ENCODE measurements at regions not wholly inside any gene's neighbourhood (a gene's known extent, or its start where the extent isn't known, plus 50 kb on each side); places are given as distances from the start of the nearest gene placed in this dataset.
"Not testable (repeated sequence)": the region's sequence is repeated elsewhere in the genome, so short reads cannot be mapped to it uniquely, and the experiment has no call there.

- H3K4me1 ChIP-seq, result peaks cover 7% of the 10 kb centered on the region
- Mint-ChIP-seq H3K4me3 (no peak overlapping the region), H3K9me3 (peaks cover 5% of the 10 kb centered on the region), H3K27ac (no peak overlapping the region), H3K27me3 (ENCODE audit: insufficient read depth, low read depth) (peaks cover 2% of the 10 kb centered on the region), H3K4me1 (no peaks in the 10 kb centered on the region), H3K36me3 (no peaks in the 10 kb centered on the region)
- no peaks in the 10 kb centered on the region for H3F3A ChIP-seq (ENCODE audit: low read depth)
- no peak overlapping the region for H2AFZ ChIP-seq (replicated peaks)
- no peak overlapping the region for H3K4me3 ChIP-seq
- H3K79me2 ChIP-seq (ENCODE audit: low read depth), result no peaks in the 10 kb centered on the region
- H3K4me2 ChIP-seq, result peak overlapping the region; percentile 18
- H3K27me3 ChIP-seq, result peaks cover 6% of the 10 kb centered on the region
- no peak for DNase-seq (ENCODE audit: low spot score)
- no peaks in the 10 kb centered on the region for H3K36me3 ChIP-seq
- H4K20me1 ChIP-seq (ENCODE audit: low read depth), result no peaks in the 10 kb centered on the region
- no peaks in the 10 kb centered on the region for H3K9me3 ChIP-seq (ENCODE audit: low read depth)
- H3K9ac ChIP-seq, result no peak overlapping the region
- TF ChIP-seq EZH2 (IDR thresholded peaks at IDR 0.05), result no peak
- TF ChIP-seq, protein P1, sequence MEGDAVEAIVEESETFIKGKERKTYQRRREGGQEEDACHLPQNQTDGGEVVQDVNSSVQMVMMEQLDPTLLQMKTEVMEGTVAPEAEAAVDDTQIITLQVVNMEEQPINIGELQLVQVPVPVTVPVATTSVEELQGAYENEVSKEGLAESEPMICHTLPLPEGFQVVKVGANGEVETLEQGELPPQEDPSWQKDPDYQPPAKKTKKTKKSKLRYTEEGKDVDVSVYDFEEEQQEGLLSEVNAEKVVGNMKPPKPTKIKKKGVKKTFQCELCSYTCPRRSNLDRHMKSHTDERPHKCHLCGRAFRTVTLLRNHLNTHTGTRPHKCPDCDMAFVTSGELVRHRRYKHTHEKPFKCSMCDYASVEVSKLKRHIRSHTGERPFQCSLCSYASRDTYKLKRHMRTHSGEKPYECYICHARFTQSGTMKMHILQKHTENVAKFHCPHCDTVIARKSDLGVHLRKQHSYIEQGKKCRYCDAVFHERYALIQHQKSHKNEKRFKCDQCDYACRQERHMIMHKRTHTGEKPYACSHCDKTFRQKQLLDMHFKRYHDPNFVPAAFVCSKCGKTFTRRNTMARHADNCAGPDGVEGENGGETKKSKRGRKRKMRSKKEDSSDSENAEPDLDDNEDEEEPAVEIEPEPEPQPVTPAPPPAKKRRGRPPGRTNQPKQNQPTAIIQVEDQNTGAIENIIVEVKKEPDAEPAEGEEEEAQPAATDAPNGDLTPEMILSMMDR (IDR thresholded peaks at IDR 0.05), result no peak
- TF ChIP-seq EZH2phosphoT487 (IDR thresholded peaks at IDR 0.05), result no peak
- H3K27ac ChIP-seq, result no peak overlapping the region
Measured at GRCh38 chr1:165109013-165109412, 247.5 kb downstream of the LMX1A start.

- not testable (repeated sequence) for H3K36me3 ChIP-seq; H3K4me3 Mint-ChIP-seq; H3K36me3 Mint-ChIP-seq; DNase-seq (ENCODE audit: low spot score); H3K27ac Mint-ChIP-seq; H3K4me3 ChIP-seq; H2AFZ ChIP-seq (replicated peaks); H3K27me3 Mint-ChIP-seq (ENCODE audit: insufficient read depth, low read depth); H4K20me1 ChIP-seq (ENCODE audit: low read depth); H3K27ac ChIP-seq; H3K9ac ChIP-seq; H3K4me1 Mint-ChIP-seq; H3K4me2 ChIP-seq; H3K9me3 ChIP-seq (ENCODE audit: low read depth); H3K79me2 ChIP-seq (ENCODE audit: low read depth); H3K4me1 ChIP-seq; H3K27me3 ChIP-seq; H3F3A ChIP-seq (ENCODE audit: low read depth)
- H3K9me3 Mint-ChIP-seq, result peaks cover 23% of the 10 kb centered on the region
Measured at GRCh38 chr1:165092542-165093162, 263.9 kb downstream of the LMX1A start.

GRCh38 chr1:165080253-165080896 lies 276.1 kb downstream of the LMX1A start:
- no peak overlapping the region for H3K4me3 ChIP-seq
- no peak overlapping the region for H3K27ac ChIP-seq
- H3K4me1 Mint-ChIP-seq, result no peaks in the 10 kb centered on the region
- H3K27ac Mint-ChIP-seq, result no peak overlapping the region
- TF ChIP-seq EZH2phosphoT487 (IDR thresholded peaks at IDR 0.05), result no peak
- TF ChIP-seq, protein P1 (IDR thresholded peaks at IDR 0.05), result no peak
- TF ChIP-seq EZH2 (IDR thresholded peaks at IDR 0.05), result no peak
- H3K9me3 ChIP-seq (ENCODE audit: low read depth), result no peaks in the 10 kb centered on the region
- no peak overlapping the region for H3K4me2 ChIP-seq
- H3K36me3 Mint-ChIP-seq, result peaks cover 2% of the 10 kb centered on the region
- H3K27me3 ChIP-seq, result no peaks in the 10 kb centered on the region
- H3K27me3 Mint-ChIP-seq (ENCODE audit: insufficient read depth, low read depth), result no peaks in the 10 kb centered on the region
- DNase-seq (ENCODE audit: low spot score), result no peak
- H3K36me3 ChIP-seq, result no peaks in the 10 kb centered on the region
- H3F3A ChIP-seq (ENCODE audit: low read depth), result no peaks in the 10 kb centered on the region
- no peaks in the 10 kb centered on the region for H4K20me1 ChIP-seq (ENCODE audit: low read depth)
- no peaks in the 10 kb centered on the region for H3K79me2 ChIP-seq (ENCODE audit: low read depth)
- H3K4me1 ChIP-seq, result no peaks in the 10 kb centered on the region
- H3K9me3 Mint-ChIP-seq, result peaks cover 33% of the 10 kb centered on the region
- H3K9ac ChIP-seq, result no peak overlapping the region
- no peak overlapping the region for H3K4me3 Mint-ChIP-seq
- no peak overlapping the region for H2AFZ ChIP-seq (replicated peaks)

DNA sequence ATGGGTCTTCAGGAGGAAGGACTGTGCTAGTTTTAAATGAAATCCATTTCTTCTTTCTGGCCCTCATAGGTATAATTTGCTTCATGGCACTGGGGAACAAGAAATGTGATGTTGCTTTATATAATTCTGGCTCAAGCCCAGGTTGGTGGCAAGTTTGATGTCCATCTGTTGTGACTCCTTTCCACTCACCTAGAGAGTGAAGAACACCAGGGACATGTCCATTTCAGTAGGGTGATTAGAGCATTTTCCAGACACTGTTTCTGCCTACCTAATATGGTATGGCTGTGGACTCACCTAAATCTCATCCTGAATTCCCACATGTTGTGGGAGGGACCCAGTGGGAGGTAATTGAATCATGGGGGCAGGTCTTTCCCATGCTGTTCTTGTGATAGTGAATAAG lies 278.1 kb downstream of the LMX1A start:
- Histone ChIP-seq H2AFZ (replicated peaks) (no peak overlapping the region), H3K27ac (no peak overlapping the region), H3K4me2 (no peak overlapping the region), H3F3A (ENCODE audit: low read depth) (no peaks in the 10 kb centered on the region), H3K4me3 (no peak overlapping the region), H3K9ac (no peak overlapping the region), H3K27me3 (no peaks in the 10 kb centered on the region), H3K36me3 (no peaks in the 10 kb centered on the region), H4K20me1 (ENCODE audit: low read depth) (no peaks in the 10 kb centered on the region), H3K4me1 (no peaks in the 10 kb centered on the region), H3K9me3 (ENCODE audit: low read depth) (no peaks in the 10 kb centered on the region), H3K79me2 (ENCODE audit: low read depth) (no peaks in the 10 kb centered on the region)
- H3K4me1 Mint-ChIP-seq, result no peaks in the 10 kb centered on the region
- peaks cover 19% of the 10 kb centered on the region for H3K9me3 Mint-ChIP-seq
- no peak for DNase-seq (ENCODE audit: low spot score)
- H3K27ac Mint-ChIP-seq, result no peak overlapping the region
- no peak overlapping the region for H3K4me3 Mint-ChIP-seq
- TF ChIP-seq EZH2phosphoT487 (IDR thresholded peaks at IDR 0.05) (no peak), EZH2 (IDR thresholded peaks at IDR 0.05) (no peak)
- TF ChIP-seq, protein P1 (IDR thresholded peaks at IDR 0.05), result no peak
- peaks cover 2% of the 10 kb centered on the region for H3K36me3 Mint-ChIP-seq
- H3K27me3 Mint-ChIP-seq (ENCODE audit: insufficient read depth, low read depth), result no peaks in the 10 kb centered on the region
